Heart left ventricle (tissue), 16 donors: ENCODE measurements at regions not wholly inside any gene's neighbourhood (a gene's known extent, or its start where the extent isn't known, plus 50 kb on each side); places are given as distances from the start of the nearest gene placed in this dataset.

Source experiments
- ATAC-seq, 4 donors: fragments of 200-7000 bp; cut with Tn5 transposase; one replicate each; pipeline ENCODE4 v1.9.1; 2020 to 2022; ENCODE audit warnings: moderate library complexity in 4 of 4, mild to moderate bottlenecking in 3 of 4, moderate number of reproducible peaks in 1 of 4
- DNase-seq, 5 donors: peaks; one replicate each; pipeline ENCODE4 v3.0.0-alpha.2; 2020
- H3K27ac ChIP-seq, 12 donors: fragments of 200-600 bp; sonication (generic) in 4 of 12; one replicate each; pipeline versions ENCODE4 v1.5.0 to v1.8.0; 2016 to 2022; ENCODE audit warnings: mild to moderate bottlenecking in 2 of 12
- H3K27me3 ChIP-seq, 9 donors: fragments of 200-600 bp; sonication (generic) in 2 of 9; one replicate each; pipeline versions ENCODE4 v1.5.1 to v1.8.0; 2016 to 2022; ENCODE audit warnings: mild to moderate bottlenecking in 3 of 9
- H3K36me3 ChIP-seq, 9 donors: fragments of 200-600 bp; sonication (generic) in 2 of 9; one replicate each; pipeline versions ENCODE4 v1.5.0 to v1.8.0; 2018 to 2022; ENCODE audit warnings: mild to moderate bottlenecking in 2 of 9
- H3K4me1 ChIP-seq, 12 donors: fragments of 200-600 bp; sonication (generic) in 4 of 12; one replicate each; pipeline versions ENCODE4 v1.5.0 to v1.8.0; 2016 to 2022; ENCODE audit warnings: mild to moderate bottlenecking in 3 of 12
- H3K4me3 ChIP-seq, 12 donors: fragments of 200-600 bp; sonication (generic) in 4 of 12; one replicate each; pipeline versions ENCODE4 v1.5.0 to v1.8.0; 2017 to 2022; ENCODE audit warnings: mild to moderate bottlenecking in 9 of 12, moderate library complexity in 4 of 12
- H3K9me3 ChIP-seq, 12 donors: fragments of 200-600 bp; sonication (generic) in 4 of 12; one replicate each; pipeline versions ENCODE4 v1.5.0 to v1.8.0; 2016 to 2022; ENCODE audit warnings: mild to moderate bottlenecking in 1 of 12
- CTCF ChIP-seq, 12 donors: fragments of 200-600 bp; sonication (generic) in 4 of 12; IDR thresholded peaks; one replicate each; pipeline versions ENCODE4 v1.5.0 to v1.8.0; 2018 to 2022; ENCODE audit warnings: antibody characterized with exemption in 12 of 12, mild to moderate bottlenecking in 5 of 12
- POLR2A ChIP-seq, 2 donors: fragments of 450-650 bp; IDR thresholded peaks; one replicate each; pipeline ENCODE4 v1.6.1; 2017; ENCODE audit warnings: antibody characterized with exemption in 2 of 2, mild to moderate bottlenecking in 2 of 2, moderate library complexity in 2 of 2
- WGBS, 4 donors: extraction: QIAGEN DNeasy Blood & Tissue Kit in 2 of 4; methylation state at CpG; one replicate each; pipeline versions ENCODE4 v1.1.5 to v1.1.7; 2013 to 2018; 5-methylcytosine and 5-hydroxymethylcytosine counted together
- intact Hi-C, 10 donors: fragments of 100-400 bp; cut with DNase I; formaldehyde crosslinking; loops; one replicate each; pipeline versions ENCODE4 v1.11.1 to v1.14.2; 2022
- donor health status: ischemic (EF 13 %, LVEDD 7.1; RV severe dilation, severe dysfunction).
- donor health status: healthy with polysubstance abuse.
- donor health status: DM: no; HTN: yes; CAD: no.
- donor health status: DM: no; HTN: no; CAD: no.
- donor health status: ischemic (EF 25% LVEDD 6.9; RV normal size, moderate dysfunction).
- donor health status: ischemic (EF 25% LVEDD 5.7; RV mildly dilated, moderate dysfunction).
- donor health status: healthy.
- donor health status: DM: yes; HTN: yes; CAD: no.
- donor health status: ischemic (EF 35%, LVEDD 5.7; RV mildly dilated, moderate dysfunction).
- donor health status: nonischemic (EF 11% LVEDD 7.7; RV severe dilation, severe dysfunction).
- donor health status: DM: yes; HTN: yes; CAD: no.
- donor health status: PGD.
- donor health status: ischemic (EF 29% LVEDD 5.4; RV normal size, mild dysfunction).
- donor health status: nonischemic (EF 23%, LVEDD 6.1; RV moderate dilation, normal function).

GRCh38 chr5:89922161-89922560 is 487.4 kb downstream of the CETN3 start:
- no peak for TF ChIP-seq POLR2A (IDR thresholded peaks at IDR 0.05)
- TF ChIP-seq CTCF (IDR thresholded peaks at IDR 0.05) = no peak
- 93 to 94% (median 93%) methylated on average over 3 of the region's 3 CpGs for WGBS, 4 donors
- Histone ChIP-seq H3K4me1 (no peaks in the 10 kb centered on the region), H3K9me3 (peaks cover 0 to 6% (median 0%) of the 10 kb centered on the region in 12 donors), H3K27me3 (no peaks in the 10 kb centered on the region), H3K36me3 (no peaks in the 10 kb centered on the region), H3K4me3 (no peak overlapping the region), H3K27ac (no peak overlapping the region)
- no peak for ATAC-seq
- DNase-seq = no peak
- intact Hi-C loops = no loop called here

GRCh38 chr5:89917112-89917511 is 492.4 kb downstream of the CETN3 start:
- WGBS, 4 donors = 92 to 99% (median 96%) methylated on average over 1 of the region's 1 CpG
- Histone ChIP-seq H3K4me1 (no peaks in the 10 kb centered on the region), H3K27me3 (no peaks in the 10 kb centered on the region), H3K36me3 (no peaks in the 10 kb centered on the region), H3K4me3 (no peak overlapping the region), H3K27ac (no peak overlapping the region), H3K9me3 (peaks cover 0 to 22% (median 0%) of the 10 kb centered on the region in 12 donors)
- TF ChIP-seq POLR2A (IDR thresholded peaks at IDR 0.05) = no peak
- TF ChIP-seq CTCF (IDR thresholded peaks at IDR 0.05) = no peak
- no peak for DNase-seq
- intact Hi-C loops = no loop called here
- no peak for ATAC-seq

DNA sequence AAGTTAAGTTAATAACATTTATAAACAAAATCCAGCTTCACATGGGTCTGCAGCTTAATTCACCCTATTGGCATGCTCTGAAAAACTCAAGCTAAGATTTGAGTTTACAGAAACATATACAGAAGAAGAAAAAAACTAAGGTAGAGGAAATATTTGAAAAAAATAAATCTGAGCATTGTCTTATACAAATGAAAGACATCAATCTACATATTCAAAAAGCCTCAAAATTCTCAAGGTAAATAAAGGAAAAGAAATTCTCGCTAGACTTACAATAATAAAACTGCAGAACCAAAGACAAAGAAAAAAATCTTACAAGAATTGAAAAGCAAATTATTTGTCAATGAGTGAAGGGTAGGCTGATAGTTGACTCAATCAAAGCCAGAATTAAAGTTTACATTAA is 493.4 kb downstream of the CETN3 start:
- TF ChIP-seq CTCF (IDR thresholded peaks at IDR 0.05) (no peak), POLR2A (IDR thresholded peaks at IDR 0.05) (no peak)
- Histone ChIP-seq H3K27me3 (no peaks in the 10 kb centered on the region), H3K9me3 (peaks cover 0 to 22% (median 0%) of the 10 kb centered on the region in 12 donors), H3K4me3 (no peak overlapping the region), H3K4me1 (no peaks in the 10 kb centered on the region), H3K36me3 (no peaks in the 10 kb centered on the region), H3K27ac (no peak overlapping the region)
- DNase-seq (no peak), ATAC-seq (no peak)
- intact Hi-C loops = no loop called here
- WGBS, 4 donors = 91 to 99% (median 95%) methylated on average over 1 of the region's 1 CpG

GRCh38 chr5:89908876-89909275 is 500.7 kb downstream of the CETN3 start:
- Histone ChIP-seq H3K4me1 (no peaks in the 10 kb centered on the region), H3K36me3 (no peaks in the 10 kb centered on the region), H3K4me3 (no peak overlapping the region), H3K27me3 (no peaks in the 10 kb centered on the region), H3K27ac (no peak overlapping the region), H3K9me3 (peaks cover 0 to 12% (median 0%) of the 10 kb centered on the region in 12 donors)
- no peak for DNase-seq
- ATAC-seq = no peak
- intact Hi-C loops = no loop called here
- no peak for TF ChIP-seq POLR2A (IDR thresholded peaks at IDR 0.05)
- no peak for TF ChIP-seq CTCF (IDR thresholded peaks at IDR 0.05)
